IMR-90 (cell line): ENCODE measurements at regions not wholly inside any gene's neighbourhood (a gene's known extent, or its start where the extent isn't known, plus 50 kb on each side); places are given as distances from the start of the nearest gene placed in this dataset.

ENCODE experiments used
- ATAC-seq: fragments of 200-7000 bp; cut with Tn5 transposase; 2 replicates; pipeline ENCODE4 v1.9.1; 2020; ENCODE audit warnings: low read depth, mild to moderate bottlenecking, moderate library complexity
- BruUV-seq: library from RNA; stranded (reverse); fragments of 400-500 nt; replicated peaks from 2 replicates; lab custom pipeline; 2021; lab: Mats Ljungman, UMichigan
- CTCF ChIA-PET: fragments of 300-600 bp; formaldehyde crosslinking; extraction: SDS; loops from one replicate; lab custom pipeline; 2021; ENCODE audit warnings: antibody characterized with exemption; lab: Yijun Ruan, JAX
- POLR2A ChIA-PET: fragments of 300-600 bp; sonication (Branson Sonifier 250); formaldehyde crosslinking; loops from one replicate; lab custom pipeline; 2022; ENCODE audit warnings: antibody characterized with exemption; ENCODE audit not compliant: unreplicated experiment; lab: Charles Lee
- DNase-seq: peaks from one replicate; pipeline ENCODE4 v3.0.0; 2013
- H2AFZ ChIP-seq: replicated peaks from 2 replicates; pipeline ENCODE3; 2013; ENCODE audit warnings: low read length, mild to moderate bottlenecking; ENCODE audit not compliant: poor library complexity
- H2AK5ac ChIP-seq: 2 replicates; pipeline ENCODE4 v1.6.1; 2013; ENCODE audit warnings: low read depth, low read length, inconsistent platforms
- H2AK9ac ChIP-seq: replicated peaks from 2 replicates; pipeline ENCODE3; 2013; ENCODE audit warnings: mild to moderate bottlenecking, low read depth, low read length, moderate library complexity; ENCODE audit not compliant: poor library complexity
- H2BK120ac ChIP-seq: 2 replicates; pipeline ENCODE4 v1.6.1; 2013; ENCODE audit warnings: low read depth, low read length, inconsistent platforms
- H2BK15ac ChIP-seq: 3 replicates; pipeline ENCODE4 v1.6.1; 2013; ENCODE audit warnings: low read depth, low read length, inconsistent platforms
- H2BK20ac ChIP-seq: 2 replicates; pipeline ENCODE4 v1.6.1; 2013; ENCODE audit warnings: low read depth, mild to moderate bottlenecking, inconsistent platforms, low read length, moderate library complexity
- H2BK5ac ChIP-seq: 2 replicates; pipeline ENCODE4 v1.6.1; 2013; ENCODE audit warnings: mild to moderate bottlenecking, low read depth, low read length, inconsistent platforms; ENCODE audit not compliant: poor library complexity, severe bottlenecking
- H3K14ac ChIP-seq: replicated peaks from 2 replicates; pipeline ENCODE4 v1.6.1; 2013; ENCODE audit warnings: low read depth, low read length, inconsistent platforms
- H3K18ac ChIP-seq: 2 replicates; pipeline ENCODE4 v1.6.1; 2013; ENCODE audit warnings: low read depth, low read length, control low read depth
- H3K23ac ChIP-seq: 2 replicates; pipeline ENCODE4 v1.6.1; 2013; ENCODE audit warnings: low read depth, low read length, inconsistent platforms
- H3K27ac ChIP-seq: 2 replicates; pipeline ENCODE4 v1.5.1; 2013; ENCODE audit warnings: mild to moderate bottlenecking, control low read depth, low read length; ENCODE audit not compliant: insufficient read depth
- H3K27me3 ChIP-seq: 2 replicates; pipeline ENCODE4 v1.6.1; 2013; ENCODE audit warnings: low read length; ENCODE audit not compliant: control insufficient read depth, insufficient read depth
- H3K36me3 ChIP-seq: 2 replicates; pipeline ENCODE4 v1.6.1; 2013; ENCODE audit warnings: low read length, mixed read lengths; ENCODE audit not compliant: control insufficient read depth, insufficient read depth
- H3K4ac ChIP-seq: 2 replicates; pipeline ENCODE4 v1.6.1; 2013; ENCODE audit warnings: low read depth, low read length, inconsistent platforms
- H3K4me1 ChIP-seq: 2 replicates; pipeline ENCODE4 v1.6.1; 2013; ENCODE audit warnings: low read length, mixed read lengths; ENCODE audit not compliant: control insufficient read depth, insufficient read depth
- H3K4me2 ChIP-seq: 2 replicates; pipeline ENCODE4 v1.6.1; 2013; ENCODE audit warnings: low read depth, mild to moderate bottlenecking, control low read depth, low read length, moderate library complexity
- H3K4me3 ChIP-seq: 2 replicates; pipeline ENCODE4 v1.5.1; 2013; ENCODE audit warnings: low read depth, mild to moderate bottlenecking, control low read depth, low read length, moderate library complexity; ENCODE audit not compliant: insufficient read depth
- H3K56ac ChIP-seq: 2 replicates; pipeline ENCODE4 v1.6.1; 2013; ENCODE audit warnings: low read length, inconsistent platforms; ENCODE audit not compliant: insufficient read depth; ENCODE audit errors: extremely low read depth
- H3K79me1 ChIP-seq, 2 experiments: 2 replicates each; pipeline ENCODE4 v1.6.1; 2013; ENCODE audit warnings: low read length in 2 of 2, inconsistent platforms in 1 of 2, low read depth in 1 of 2
- H3K9ac ChIP-seq: 2 replicates; pipeline ENCODE4 v1.6.1; 2013; ENCODE audit warnings: low read depth, low read length, control low read depth
- H3K9me1 ChIP-seq: 2 replicates; pipeline ENCODE4 v1.6.1; 2013; ENCODE audit warnings: low read length, inconsistent platforms; ENCODE audit not compliant: insufficient read depth
- H3K9me3 ChIP-seq: 2 replicates; pipeline ENCODE4 v1.6.1; 2013; ENCODE audit warnings: low read length; ENCODE audit not compliant: control insufficient read depth, insufficient read depth
- H4K20me1 ChIP-seq: 2 replicates; pipeline ENCODE4 v1.6.1; 2013; ENCODE audit warnings: low read length, inconsistent platforms; ENCODE audit not compliant: insufficient read depth
- H4K5ac ChIP-seq: 2 replicates; pipeline ENCODE4 v1.6.1; 2013; ENCODE audit warnings: mild to moderate bottlenecking, low read depth, low read length, control low read depth
- H4K8ac ChIP-seq, 2 experiments: 2 replicates each; pipeline ENCODE4 v1.6.1; 2013; ENCODE audit warnings: low read depth in 2 of 2, low read length in 2 of 2, control low read depth in 1 of 2, inconsistent platforms in 1 of 2
- H4K91ac ChIP-seq: 2 replicates; pipeline ENCODE4 v1.6.1; 2013; ENCODE audit warnings: low read depth, low read length, inconsistent platforms; ENCODE audit not compliant: insufficient read depth
- CHD1 ChIP-seq: IDR thresholded peaks from 2 replicates; pipeline ENCODE4 v1.6.1; 2012; ENCODE audit warnings: low read depth, low read length, improper control_type of control experiment
- FOS ChIP-seq: fragments of 150-350 bp; IDR thresholded peaks from 2 replicates; pipeline ENCODE4 v1.6.1; 2016; ENCODE audit warnings: low read depth, low read length
- MAZ ChIP-seq: IDR thresholded peaks from 2 replicates; pipeline ENCODE4 v1.6.1; 2012; ENCODE audit warnings: low read depth, mild to moderate bottlenecking, low read length, improper control_type of control experiment, moderate library complexity, borderline replicate concordance
- POLR2A ChIP-seq: IDR thresholded peaks from 2 replicates; pipeline ENCODE4 v1.6.1; 2012; ENCODE audit warnings: mild to moderate bottlenecking, low read depth, low read length
- RCOR1 ChIP-seq: IDR thresholded peaks from 2 replicates; pipeline ENCODE4 v1.6.1; 2012; ENCODE audit warnings: mild to moderate bottlenecking, low read length, improper control_type of control experiment; ENCODE audit not compliant: insufficient replicate concordance
- RFX5 ChIP-seq: IDR thresholded peaks from 2 replicates; pipeline ENCODE4 v1.8.0; 2012; ENCODE audit warnings: low read depth, mild to moderate bottlenecking, low read length, moderate library complexity
- WGBS, 2 experiments: methylation state at CpG; one replicate each; pipeline versions ENCODE4 v1.1.5 to v1.1.7; 2013; ENCODE audit warnings: missing lambda C conversion rate in 2 of 2; ENCODE audit not compliant: insufficient read length in 1 of 2; ENCODE audit errors: extremely low coverage in 2 of 2; 5-methylcytosine and 5-hydroxymethylcytosine counted together
- dilution Hi-C: fragments of 300-500 bp; cut with HindIII; formaldehyde crosslinking; loops from one replicate; pipeline ENCODE4 v1.14.3; 2018; ENCODE audit warnings: low sequenced_read_pairs; ENCODE audit not compliant: unreplicated experiment
- in situ Hi-C: fragments of 300-500 bp; cut with MboI; formaldehyde crosslinking; loops from 3 replicates; pipeline ENCODE4 v1.14.3; 2019; ENCODE audit warnings: low sequenced_read_pairs, inconsistent platforms, mixed read lengths
- intact Hi-C: fragments of 100-400 bp; cut with micrococcal nuclease; formaldehyde crosslinking; loops from 2 replicates; pipeline ENCODE4 v1.10.0; 2022
- TF ChIP-seq, protein P1 (sequence below): conservative IDR thresholded peaks from 2 replicates; pipeline ENCODE4 v1.5.1; 2012; ENCODE audit warnings: mild to moderate bottlenecking, low read depth, low read length, improper control_type of control experiment
- TF ChIP-seq, protein P2 (sequence below): fragments of 150-350 bp; IDR thresholded peaks from 2 replicates; pipeline ENCODE4 v1.6.1; 2016; ENCODE audit warnings: low read depth, mild to moderate bottlenecking, low read length, moderate library complexity, borderline replicate concordance
- TF ChIP-seq, protein P3 (sequence below): fragments of 150-350 bp; IDR thresholded peaks from 2 replicates; pipeline ENCODE4 v1.6.1; 2017; ENCODE audit warnings: mild to moderate bottlenecking, antibody characterized with exemption, low read length, low read depth

DNA sequence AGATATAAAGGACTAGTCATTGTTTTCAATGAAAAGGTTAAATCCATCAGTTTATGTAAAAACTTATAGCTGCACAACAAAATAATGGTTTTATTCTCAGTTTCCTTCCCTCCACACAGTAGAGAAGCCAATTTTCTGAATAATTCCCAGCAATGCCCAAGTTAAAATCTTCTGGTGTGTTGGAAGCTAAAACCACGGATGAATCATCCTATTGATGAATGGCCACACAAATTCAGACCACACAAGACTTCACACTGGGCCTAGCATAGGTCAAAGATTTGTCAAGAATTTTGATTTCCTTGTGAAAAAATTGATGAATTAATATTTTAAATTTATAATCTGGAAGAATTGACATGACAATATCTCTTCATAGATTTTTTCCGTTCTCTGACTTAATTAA is 617.6 kb downstream of the INHBA start:
- POLR2A ChIA-PET = no interaction called here
- CTCF ChIA-PET = no interaction called here
- no CpG with 5 or more reads among the region's 2 CpGs for whole genome bisulfite sequencing, 2 experiments
- in situ Hi-C loops = no loop called here
- intact Hi-C loops = no loop called here
- Histone ChIP-seq H3K9me1 (no peaks in the 10 kb centered on the region), H2BK120ac (no peak overlapping the region), H3K79me1 (no peaks in the 10 kb centered on the region), H2BK5ac (no peak overlapping the region), H3K9me3 (no peaks in the 10 kb centered on the region), H3K27me3 (no peaks in the 10 kb centered on the region), H3K4me3 (no peak overlapping the region), H3K4ac (no peak overlapping the region), H3K23ac (no peak overlapping the region), H4K91ac (no peak overlapping the region), H2AK5ac (no peak overlapping the region), H3K4me2 (no peak overlapping the region), H3K36me3 (no peaks in the 10 kb centered on the region), H3K9ac (no peak overlapping the region), H4K20me1 (no peaks in the 10 kb centered on the region), H3K14ac (no peak overlapping the region), H2AK9ac (no peak overlapping the region), H2BK15ac (no peak overlapping the region), H3K27ac (no peak overlapping the region), H4K5ac (no peak overlapping the region), H3K18ac (no peak overlapping the region), H4K8ac (no peak overlapping the region), H3K4me1 (no peaks in the 10 kb centered on the region; the same call in 1 of the 2 replicates), H2AFZ (no peak overlapping the region), H2BK20ac (no peak overlapping the region), H3K56ac (no peak overlapping the region)
- peak; percentile 73 for DNase-seq
- no peak for ATAC-seq
- no TSS peak for BruUV-seq
- dilution Hi-C loops = no loop called here
- TF ChIP-seq, protein P1, sequence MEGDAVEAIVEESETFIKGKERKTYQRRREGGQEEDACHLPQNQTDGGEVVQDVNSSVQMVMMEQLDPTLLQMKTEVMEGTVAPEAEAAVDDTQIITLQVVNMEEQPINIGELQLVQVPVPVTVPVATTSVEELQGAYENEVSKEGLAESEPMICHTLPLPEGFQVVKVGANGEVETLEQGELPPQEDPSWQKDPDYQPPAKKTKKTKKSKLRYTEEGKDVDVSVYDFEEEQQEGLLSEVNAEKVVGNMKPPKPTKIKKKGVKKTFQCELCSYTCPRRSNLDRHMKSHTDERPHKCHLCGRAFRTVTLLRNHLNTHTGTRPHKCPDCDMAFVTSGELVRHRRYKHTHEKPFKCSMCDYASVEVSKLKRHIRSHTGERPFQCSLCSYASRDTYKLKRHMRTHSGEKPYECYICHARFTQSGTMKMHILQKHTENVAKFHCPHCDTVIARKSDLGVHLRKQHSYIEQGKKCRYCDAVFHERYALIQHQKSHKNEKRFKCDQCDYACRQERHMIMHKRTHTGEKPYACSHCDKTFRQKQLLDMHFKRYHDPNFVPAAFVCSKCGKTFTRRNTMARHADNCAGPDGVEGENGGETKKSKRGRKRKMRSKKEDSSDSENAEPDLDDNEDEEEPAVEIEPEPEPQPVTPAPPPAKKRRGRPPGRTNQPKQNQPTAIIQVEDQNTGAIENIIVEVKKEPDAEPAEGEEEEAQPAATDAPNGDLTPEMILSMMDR = no peak
- TF ChIP-seq FOS (peak; percentile 25; the same call in 1 of the 2 replicates), MAZ (no peak), CHD1 (no peak), RCOR1 (no peak), RFX5 (no peak), POLR2A (no peak)
- TF ChIP-seq, protein P2, sequence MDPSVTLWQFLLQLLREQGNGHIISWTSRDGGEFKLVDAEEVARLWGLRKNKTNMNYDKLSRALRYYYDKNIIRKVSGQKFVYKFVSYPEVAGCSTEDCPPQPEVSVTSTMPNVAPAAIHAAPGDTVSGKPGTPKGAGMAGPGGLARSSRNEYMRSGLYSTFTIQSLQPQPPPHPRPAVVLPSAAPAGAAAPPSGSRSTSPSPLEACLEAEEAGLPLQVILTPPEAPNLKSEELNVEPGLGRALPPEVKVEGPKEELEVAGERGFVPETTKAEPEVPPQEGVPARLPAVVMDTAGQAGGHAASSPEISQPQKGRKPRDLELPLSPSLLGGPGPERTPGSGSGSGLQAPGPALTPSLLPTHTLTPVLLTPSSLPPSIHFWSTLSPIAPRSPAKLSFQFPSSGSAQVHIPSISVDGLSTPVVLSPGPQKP = no peak
- TF ChIP-seq, protein P3, sequence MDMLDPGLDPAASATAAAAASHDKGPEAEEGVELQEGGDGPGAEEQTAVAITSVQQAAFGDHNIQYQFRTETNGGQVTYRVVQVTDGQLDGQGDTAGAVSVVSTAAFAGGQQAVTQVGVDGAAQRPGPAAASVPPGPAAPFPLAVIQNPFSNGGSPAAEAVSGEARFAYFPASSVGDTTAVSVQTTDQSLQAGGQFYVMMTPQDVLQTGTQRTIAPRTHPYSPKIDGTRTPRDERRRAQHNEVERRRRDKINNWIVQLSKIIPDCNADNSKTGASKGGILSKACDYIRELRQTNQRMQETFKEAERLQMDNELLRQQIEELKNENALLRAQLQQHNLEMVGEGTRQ = no peak
